ENCODE measurements at regions not wholly inside any gene's neighbourhood (a gene's known extent, or its start where the extent isn't known, plus 50 kb on each side); places are given as distances from the start of the nearest gene placed in this dataset.
A peak's percentile ranks its signal among the peaks of the same experiment; 100 is the strongest.

GRCh38 chr13:88360761-88361160 lies 689.6 kb downstream of the SLITRK5 start:
- no peak overlapping the region for H3K4me2 ChIP-seq (ENCODE audit: low read length)
- H3K4me1 ChIP-seq (ENCODE audit: low read length) = no peaks in the 10 kb centered on the region
- H3K36me3 ChIP-seq (replicated peaks; ENCODE audit: low read depth, low read length) = no peaks in the 10 kb centered on the region
- H3K9me3 ChIP-seq (ENCODE audit: insufficient read depth, low read length) = no peaks in the 10 kb centered on the region
- no peaks in the 10 kb centered on the region for H3K79me2 ChIP-seq (ENCODE audit: low read length)
- no peaks in the 10 kb centered on the region for H3K27me3 ChIP-seq (ENCODE audit: low read depth, low read length)
- 0 out of 2 replicates have a peak overlapping the region, but pooled peaks have one; percentile 24 for H2AFZ ChIP-seq (ENCODE audit: low read depth, low read length)
- TF ChIP-seq EZH2phosphoT487 (IDR thresholded peaks at IDR 0.05; ENCODE audit: low read depth) (no peak), CTCF (IDR thresholded peaks at IDR 0.05; ENCODE audit: low read depth, low read length) (no peak)
- no peaks in the 10 kb centered on the region for H4K20me1 ChIP-seq (ENCODE audit: insufficient read depth, low read length)
- no peak overlapping the region for H3K27ac ChIP-seq (ENCODE audit: low read length)
- no peak overlapping the region for H3K9ac ChIP-seq (ENCODE audit: low read length)
- H3K4me3 ChIP-seq (ENCODE audit: low read length) = no peak overlapping the region

DNA sequence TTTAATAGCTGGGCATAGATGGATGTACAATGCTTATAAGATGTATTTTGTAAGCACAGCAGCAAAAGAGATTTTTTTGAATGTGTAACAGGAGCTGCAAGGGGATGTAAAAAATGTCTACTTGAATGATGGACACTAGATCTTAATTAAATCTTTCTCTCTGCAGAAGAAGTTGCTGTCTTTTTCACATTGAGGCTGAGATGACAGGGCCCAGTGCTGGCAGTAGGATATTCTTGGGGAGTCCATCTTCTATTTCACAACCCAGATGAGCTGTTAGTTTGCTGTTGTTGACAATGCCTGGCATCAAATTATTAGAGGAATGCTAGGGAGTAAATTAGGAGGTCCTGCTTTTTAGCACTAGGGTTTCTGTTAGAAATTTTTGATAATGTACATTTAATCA lies 698.7 kb downstream of the SLITRK5 start:
- no peaks in the 10 kb centered on the region for H3K36me3 ChIP-seq (replicated peaks; ENCODE audit: low read depth, low read length)
- H3K9ac ChIP-seq (ENCODE audit: low read length) = no peak overlapping the region
- no peaks in the 10 kb centered on the region for H3K4me1 ChIP-seq (ENCODE audit: low read length)
- H4K20me1 ChIP-seq (ENCODE audit: insufficient read depth, low read length) = no peaks in the 10 kb centered on the region
- H3K4me3 ChIP-seq (ENCODE audit: low read length) = no peak overlapping the region
- no peak for TF ChIP-seq CTCF (IDR thresholded peaks at IDR 0.05; ENCODE audit: low read depth, low read length)
- no peak for TF ChIP-seq EZH2phosphoT487 (IDR thresholded peaks at IDR 0.05; ENCODE audit: low read depth)
- H3K27ac ChIP-seq (ENCODE audit: low read length) = no peak overlapping the region
- no peaks in the 10 kb centered on the region for H3K27me3 ChIP-seq (ENCODE audit: low read depth, low read length)
- no peak overlapping the region for H3K4me2 ChIP-seq (ENCODE audit: low read length)
- no peaks in the 10 kb centered on the region for H3K9me3 ChIP-seq (ENCODE audit: insufficient read depth, low read length)
- H2AFZ ChIP-seq (ENCODE audit: low read depth, low read length) = no peak overlapping the region
- H3K79me2 ChIP-seq (ENCODE audit: low read length) = no peaks in the 10 kb centered on the region

- Histone ChIP-seq H3K9me3 (ENCODE audit: insufficient read depth, low read length) (no peaks in the 10 kb centered on the region), H3K4me3 (ENCODE audit: low read length) (peak overlapping the region; percentile 30), H3K4me1 (ENCODE audit: low read length) (peaks cover 18% of the 10 kb centered on the region), H3K27ac (ENCODE audit: low read length) (no peak overlapping the region), H2AFZ (ENCODE audit: low read depth, low read length) (peak overlapping the region; percentile 68), H3K9ac (ENCODE audit: low read length) (no peak overlapping the region), H3K79me2 (ENCODE audit: low read length) (no peaks in the 10 kb centered on the region), H3K27me3 (ENCODE audit: low read depth, low read length) (no peaks in the 10 kb centered on the region), H4K20me1 (ENCODE audit: insufficient read depth, low read length) (no peaks in the 10 kb centered on the region), H3K36me3 (replicated peaks; ENCODE audit: low read depth, low read length) (no peaks in the 10 kb centered on the region), H3K4me2 (ENCODE audit: low read length) (peak overlapping the region; percentile 48)
- TF ChIP-seq CTCF (IDR thresholded peaks at IDR 0.05; ENCODE audit: low read depth, low read length) (no peak), EZH2phosphoT487 (IDR thresholded peaks at IDR 0.05; ENCODE audit: low read depth) (no peak)
These were observed 705.7 kb downstream of the SLITRK5 start for GRCh38 chr13:88376760-88377388.

- H3K27me3 ChIP-seq (ENCODE audit: low read depth, low read length) = no peaks in the 10 kb centered on the region
- no peaks in the 10 kb centered on the region for H3K79me2 ChIP-seq (ENCODE audit: low read length)
- H2AFZ ChIP-seq (ENCODE audit: low read depth, low read length) = peak overlapping the region; percentile 68; the same call in 1 of the 2 replicates
- H3K27ac ChIP-seq (ENCODE audit: low read length) = no peak overlapping the region
- no peak for TF ChIP-seq EZH2phosphoT487 (IDR thresholded peaks at IDR 0.05; ENCODE audit: low read depth)
- TF ChIP-seq CTCF (IDR thresholded peaks at IDR 0.05; ENCODE audit: low read depth, low read length) = no peak
- peak overlapping the region; percentile 48 for H3K4me2 ChIP-seq (ENCODE audit: low read length)
- no peak overlapping the region; the same call in 1 of the 2 replicates for H3K9ac ChIP-seq (ENCODE audit: low read length)
- H4K20me1 ChIP-seq (ENCODE audit: insufficient read depth, low read length) = no peaks in the 10 kb centered on the region
- H3K4me1 ChIP-seq (ENCODE audit: low read length) = peaks cover 18% of the 10 kb centered on the region
- H3K4me3 ChIP-seq (ENCODE audit: low read length) = no peak overlapping the region
- no peaks in the 10 kb centered on the region for H3K9me3 ChIP-seq (ENCODE audit: insufficient read depth, low read length)
- H3K36me3 ChIP-seq (replicated peaks; ENCODE audit: low read depth, low read length) = no peaks in the 10 kb centered on the region
These were observed 706.7 kb downstream of the SLITRK5 start for GRCh38 chr13:88377852-88378251.

Measured in OCI-LY3 (cell line).